ENCODE measurements at regions not wholly inside any gene's neighbourhood (a gene's known extent, or its start where the extent isn't known, plus 50 kb on each side); places are given as distances from the start of the nearest gene placed in this dataset.

GRCh38 chr4:31237233-31237632 is 517.1 kb downstream of the PCDH7 start:
- no peak overlapping the region for H3K27ac Mint-ChIP-seq
- peaks cover 17% of the 10 kb centered on the region in 2 experiments for H3K4me1 Mint-ChIP-seq
- Histone ChIP-seq H2BK15ac (ENCODE audit: low read depth, low read length) (no peak overlapping the region), H3K4me1 (ENCODE audit: insufficient read depth, low read length) (peaks cover 4% of the 10 kb centered on the region; the same call in 1 of the 2 replicates), H3K14ac (ENCODE audit: insufficient read depth, low read length) (no peak overlapping the region), H3T11ph (ENCODE audit: low read length) (no peak overlapping the region), H3K79me1 (ENCODE audit: insufficient read depth, low read depth, low read length, poor library complexity, severe bottlenecking) (no peaks in the 10 kb centered on the region), H3K18ac (ENCODE audit: insufficient read length, low read depth, low read length) (no peak overlapping the region), H3K4ac (ENCODE audit: low read depth, low read length) (no peak overlapping the region), H2BK5ac (ENCODE audit: insufficient read length, low read length) (no peak overlapping the region), H3K23ac (ENCODE audit: insufficient read length, low read depth, low read length) (no peak overlapping the region), H2BK20ac (ENCODE audit: low read depth, low read length, poor library complexity, severe bottlenecking) (no peak overlapping the region), H3K9ac (ENCODE audit: extremely low read depth, insufficient read length, low read length) (no peak overlapping the region), H3K79me2 (ENCODE audit: insufficient read depth, low read length) (no peaks in the 10 kb centered on the region), H2BK12ac (ENCODE audit: insufficient read length, low read depth, low read length) (no peak overlapping the region), H3K27me3 (ENCODE audit: insufficient read depth, low read length) (no peaks in the 10 kb centered on the region), H2AK5ac (ENCODE audit: insufficient read length, low read length) (no peak overlapping the region), H3K9me3 (ENCODE audit: control insufficient read depth, low read depth, low read length) (no peaks in the 10 kb centered on the region), H3K4me2 (ENCODE audit: insufficient read depth, insufficient read length, low read length) (no peak overlapping the region), H3K56ac (ENCODE audit: insufficient read length, low read depth, low read length) (no peak overlapping the region), H2AFZ (ENCODE audit: low read length) (no peak overlapping the region), H4K8ac (replicated peaks; ENCODE audit: insufficient read length, low read depth, low read length) (no peak overlapping the region), H4K20me1 (ENCODE audit: control insufficient read depth, insufficient read depth, insufficient read length) (no peaks in the 10 kb centered on the region), H4K5ac (ENCODE audit: insufficient read length, low read depth, low read length) (no peak overlapping the region), H3K27ac (ENCODE audit: insufficient read length, low read depth, low read length) (no peak overlapping the region), H3K23me2 (ENCODE audit: insufficient read length, low read depth, low read length, poor library complexity, severe bottlenecking) (no peaks in the 10 kb centered on the region), H2BK120ac (ENCODE audit: low read depth, low read length, poor library complexity, severe bottlenecking) (no peak overlapping the region), H4K91ac (ENCODE audit: insufficient read length, low read depth, low read length) (no peak overlapping the region)
- H3K36me3 Mint-ChIP-seq (ENCODE audit: insufficient read depth in 1 of 3, low read depth in 3 of 3) = peaks cover 4 to 8% (median 5%) of the 10 kb centered on the region in 3 experiments; a peak in 6 of 7 replicates
- no peak for TF ChIP-seq CTCF (conservative IDR thresholded peaks at IDR 0.05)
- H3K4me3 Mint-ChIP-seq = no peak overlapping the region
- H3K27me3 Mint-ChIP-seq (ENCODE audit: low read depth) = no peaks in the 10 kb centered on the region
- peaks cover 0 to 6% of the 10 kb centered on the region in 2 experiments; a peak in 3 of 5 replicates for H3K9me3 Mint-ChIP-seq
- no peak for DNase-seq

Data from H9 (cell line).